Lower leg skin (tissue), 3 donors: ENCODE measurements at regions not wholly inside any gene's neighbourhood (a gene's known extent, or its start where the extent isn't known, plus 50 kb on each side); places are given as distances from the start of the nearest gene placed in this dataset.

Source experiments
- POLR2A ChIP-seq, 2 donors: fragments of 450-650 bp; IDR thresholded peaks; one replicate each; pipeline ENCODE4 v1.6.1; 2016 to 2017; ENCODE audit warnings: antibody characterized with exemption in 2 of 2, mild to moderate bottlenecking in 1 of 2, moderate library complexity in 1 of 2
- TF ChIP-seq, protein P1 (sequence below), 3 donors: fragments of 450-650 bp; IDR thresholded peaks; one replicate each; pipeline ENCODE4 v1.5.1; 2016; ENCODE audit warnings: antibody characterized with exemption in 3 of 3, mild to moderate bottlenecking in 3 of 3, moderate library complexity in 2 of 3

DNA sequence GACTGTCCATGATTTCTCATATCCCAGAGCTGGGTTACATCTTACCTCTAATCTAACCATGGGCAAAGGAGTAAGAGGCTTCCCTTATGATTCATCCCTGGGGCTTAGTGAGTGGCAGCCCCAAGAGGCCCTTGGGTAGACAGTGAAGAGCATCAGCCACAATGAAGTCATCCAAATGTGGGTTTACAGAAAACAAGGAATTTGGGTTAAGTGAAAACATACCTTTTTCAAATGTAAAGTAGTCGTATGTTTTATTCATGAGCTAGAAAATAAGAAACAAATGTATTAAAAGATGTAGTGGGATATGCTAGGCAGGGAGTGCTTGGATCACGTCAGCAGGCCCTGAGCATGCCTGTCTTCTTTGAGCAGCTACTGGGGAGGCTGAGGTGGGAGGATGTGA is 54.0 kb upstream of the ELK3 start:
- no peak for TF ChIP-seq POLR2A (IDR thresholded peaks at IDR 0.05)
- TF ChIP-seq, protein P1, sequence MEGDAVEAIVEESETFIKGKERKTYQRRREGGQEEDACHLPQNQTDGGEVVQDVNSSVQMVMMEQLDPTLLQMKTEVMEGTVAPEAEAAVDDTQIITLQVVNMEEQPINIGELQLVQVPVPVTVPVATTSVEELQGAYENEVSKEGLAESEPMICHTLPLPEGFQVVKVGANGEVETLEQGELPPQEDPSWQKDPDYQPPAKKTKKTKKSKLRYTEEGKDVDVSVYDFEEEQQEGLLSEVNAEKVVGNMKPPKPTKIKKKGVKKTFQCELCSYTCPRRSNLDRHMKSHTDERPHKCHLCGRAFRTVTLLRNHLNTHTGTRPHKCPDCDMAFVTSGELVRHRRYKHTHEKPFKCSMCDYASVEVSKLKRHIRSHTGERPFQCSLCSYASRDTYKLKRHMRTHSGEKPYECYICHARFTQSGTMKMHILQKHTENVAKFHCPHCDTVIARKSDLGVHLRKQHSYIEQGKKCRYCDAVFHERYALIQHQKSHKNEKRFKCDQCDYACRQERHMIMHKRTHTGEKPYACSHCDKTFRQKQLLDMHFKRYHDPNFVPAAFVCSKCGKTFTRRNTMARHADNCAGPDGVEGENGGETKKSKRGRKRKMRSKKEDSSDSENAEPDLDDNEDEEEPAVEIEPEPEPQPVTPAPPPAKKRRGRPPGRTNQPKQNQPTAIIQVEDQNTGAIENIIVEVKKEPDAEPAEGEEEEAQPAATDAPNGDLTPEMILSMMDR (IDR thresholded peaks at IDR 0.05), result no peak
